ENCODE measurements at regions not wholly inside any gene's neighbourhood (a gene's known extent, or its start where the extent isn't known, plus 50 kb on each side); places are given as distances from the start of the nearest gene placed in this dataset.

GRCh38 chr5:4199049-4199841 is 603.6 kb downstream of the IRX1 start:
- no peak overlapping the region for H3K27ac ChIP-seq (ENCODE audit: low read depth in 1 of 2, low read length in 2 of 2)
- H3K36me3 ChIP-seq (ENCODE audit: control insufficient read depth in 1 of 2, insufficient read depth in 2 of 2, low read length in 1 of 2) = no peaks in the 10 kb centered on the region
- H3K4me1 ChIP-seq (ENCODE audit: control insufficient read depth in 1 of 2, insufficient read depth in 2 of 2, low read length in 2 of 2) = no peaks in the 10 kb centered on the region
- ATAC-seq (ENCODE audit: low FRiP score) (no peak), DNase-seq (no peak)
- H3K4me3 ChIP-seq (ENCODE audit: low read length in 2 of 2) = no peak overlapping the region
- intact Hi-C loops (cut with DNase I) = no loop called here
- H3K27me3 ChIP-seq (ENCODE audit: control insufficient read depth in 1 of 2, insufficient read depth in 2 of 2, low read length in 1 of 2) = no peaks in the 10 kb centered on the region
- no peaks in the 10 kb centered on the region for H3K9me3 ChIP-seq (ENCODE audit: control insufficient read depth, low read length)
- WGBS, 2 donors = 85 to 86% methylated on average over 19 of the region's 19 CpGs

- ATAC-seq (ENCODE audit: low FRiP score) (no peak), DNase-seq (no peak)
- no peaks in the 10 kb centered on the region for H3K27me3 ChIP-seq (ENCODE audit: control insufficient read depth in 1 of 2, insufficient read depth in 2 of 2, low read length in 1 of 2)
- intact Hi-C loops (cut with DNase I) = no loop called here
- no peaks in the 10 kb centered on the region for H3K9me3 ChIP-seq (ENCODE audit: control insufficient read depth, low read length)
- no peaks in the 10 kb centered on the region for H3K36me3 ChIP-seq (ENCODE audit: control insufficient read depth in 1 of 2, insufficient read depth in 2 of 2, low read length in 1 of 2)
- peaks cover 0 to 4% of the 10 kb centered on the region in 2 donors for H3K4me1 ChIP-seq (ENCODE audit: control insufficient read depth in 1 of 2, insufficient read depth in 2 of 2, low read length in 2 of 2)
- WGBS, 2 donors = 97 to 100% methylated on average over 4 of the region's 4 CpGs
- no peak overlapping the region for H3K4me3 ChIP-seq (ENCODE audit: low read length in 2 of 2)
- H3K27ac ChIP-seq (ENCODE audit: low read depth in 1 of 2, low read length in 2 of 2) = no peak overlapping the region
These were observed 607.5 kb downstream of the IRX1 start for GRCh38 chr5:4203146-4203545.

GRCh38 chr5:4204276-4205141 is 608.9 kb downstream of the IRX1 start:
- Histone ChIP-seq H3K27me3 (ENCODE audit: control insufficient read depth in 1 of 2, insufficient read depth in 2 of 2, low read length in 1 of 2) (no peaks in the 10 kb centered on the region), H3K27ac (ENCODE audit: low read depth in 1 of 2, low read length in 2 of 2) (no peak overlapping the region)
- WGBS, 2 donors = 61 to 63% methylated on average over 11 of the region's 11 CpGs

DNA sequence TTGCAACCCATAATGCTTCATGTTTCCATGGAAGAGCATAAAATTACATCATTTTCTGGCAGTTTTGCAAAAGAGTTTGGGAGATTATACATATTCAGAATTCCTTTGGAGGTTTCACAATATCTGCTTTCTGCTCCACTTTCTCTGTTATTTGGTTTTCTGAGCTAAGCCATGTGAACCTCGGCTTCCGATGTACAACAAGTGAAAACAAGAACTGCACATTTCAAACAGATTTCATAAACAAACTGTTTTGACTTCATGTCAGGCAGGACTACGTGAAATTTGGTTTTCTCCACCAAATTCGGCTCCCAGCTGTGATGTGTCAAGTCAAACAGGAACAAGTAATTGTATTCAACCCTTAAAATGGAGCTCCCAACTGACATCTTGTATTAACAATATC is 609.8 kb downstream of the IRX1 start:
- Histone ChIP-seq H3K27ac (ENCODE audit: low read depth in 1 of 2, low read length in 2 of 2) (no peak overlapping the region), H3K9me3 (ENCODE audit: control insufficient read depth, low read length) (no peaks in the 10 kb centered on the region), H3K4me3 (ENCODE audit: low read length in 2 of 2) (no peak overlapping the region), H3K36me3 (ENCODE audit: control insufficient read depth in 1 of 2, insufficient read depth in 2 of 2, low read length in 1 of 2) (no peaks in the 10 kb centered on the region), H3K4me1 (ENCODE audit: control insufficient read depth in 1 of 2, insufficient read depth in 2 of 2, low read length in 2 of 2) (peaks cover 0 to 4% of the 10 kb centered on the region in 2 donors), H3K27me3 (ENCODE audit: control insufficient read depth in 1 of 2, insufficient read depth in 2 of 2, low read length in 1 of 2) (no peaks in the 10 kb centered on the region)
- ATAC-seq (ENCODE audit: low FRiP score) = no peak
- intact Hi-C loops (cut with DNase I) = no loop called here
- 10 to 11% methylated on average over 4 of the region's 4 CpGs for WGBS, 2 donors
- DNase-seq = no peak

More at GRCh38 chr5:4204276-4205141, 608.9 kb downstream of the IRX1 start:
- Histone ChIP-seq H3K4me3 (ENCODE audit: low read length in 2 of 2) (no peak overlapping the region), H3K36me3 (ENCODE audit: control insufficient read depth in 1 of 2, insufficient read depth in 2 of 2, low read length in 1 of 2) (no peaks in the 10 kb centered on the region), H3K4me1 (ENCODE audit: control insufficient read depth in 1 of 2, insufficient read depth in 2 of 2, low read length in 2 of 2) (peaks cover 0 to 4% of the 10 kb centered on the region in 2 donors), H3K9me3 (ENCODE audit: control insufficient read depth, low read length) (no peaks in the 10 kb centered on the region)
- no peak for ATAC-seq (ENCODE audit: low FRiP score)
- DNase-seq = no peak
- intact Hi-C loops (cut with DNase I) = no loop called here

GRCh38 chr5:4206127-4206526 is 610.5 kb downstream of the IRX1 start:
- H3K27me3 ChIP-seq (ENCODE audit: control insufficient read depth in 1 of 2, insufficient read depth in 2 of 2, low read length in 1 of 2) = no peaks in the 10 kb centered on the region
- no peak overlapping the region for H3K27ac ChIP-seq (ENCODE audit: low read depth in 1 of 2, low read length in 2 of 2)
- H3K4me3 ChIP-seq (ENCODE audit: low read length in 2 of 2) = no peak overlapping the region
- intact Hi-C loops (cut with DNase I) = no loop called here
- no peaks in the 10 kb centered on the region for H3K36me3 ChIP-seq (ENCODE audit: control insufficient read depth in 1 of 2, insufficient read depth in 2 of 2, low read length in 1 of 2)
- WGBS, 2 donors = 93 to 96% methylated on average over 1 of the region's 1 CpG
- DNase-seq (no peak), ATAC-seq (ENCODE audit: low FRiP score) (no peak)
- peaks cover 0 to 4% of the 10 kb centered on the region in 2 donors for H3K4me1 ChIP-seq (ENCODE audit: control insufficient read depth in 1 of 2, insufficient read depth in 2 of 2, low read length in 2 of 2)
- H3K9me3 ChIP-seq (ENCODE audit: control insufficient read depth, low read length) = no peaks in the 10 kb centered on the region

GRCh38 chr5:4207486-4207885 is 611.9 kb downstream of the IRX1 start:
- Histone ChIP-seq H3K4me1 (ENCODE audit: control insufficient read depth in 1 of 2, insufficient read depth in 2 of 2, low read length in 2 of 2) (peaks cover 0 to 4% of the 10 kb centered on the region in 2 donors), H3K4me3 (ENCODE audit: low read length in 2 of 2) (no peak overlapping the region), H3K36me3 (ENCODE audit: control insufficient read depth in 1 of 2, insufficient read depth in 2 of 2, low read length in 1 of 2) (no peaks in the 10 kb centered on the region), H3K27me3 (ENCODE audit: control insufficient read depth in 1 of 2, insufficient read depth in 2 of 2, low read length in 1 of 2) (no peaks in the 10 kb centered on the region), H3K9me3 (ENCODE audit: control insufficient read depth, low read length) (no peaks in the 10 kb centered on the region), H3K27ac (ENCODE audit: low read depth in 1 of 2, low read length in 2 of 2) (no peak overlapping the region)
- 95 to 96% methylated on average over 20 of the region's 20 CpGs for WGBS, 2 donors
- ATAC-seq (ENCODE audit: low FRiP score) = no peak
- no peak for DNase-seq
- intact Hi-C loops (cut with DNase I) = no loop called here

- ATAC-seq (ENCODE audit: low FRiP score) (no peak), DNase-seq (no peak)
- Histone ChIP-seq H3K27ac (ENCODE audit: low read depth in 1 of 2, low read length in 2 of 2) (no peak overlapping the region), H3K9me3 (ENCODE audit: control insufficient read depth, low read length) (no peaks in the 10 kb centered on the region), H3K36me3 (ENCODE audit: control insufficient read depth in 1 of 2, insufficient read depth in 2 of 2, low read length in 1 of 2) (no peaks in the 10 kb centered on the region), H3K27me3 (ENCODE audit: control insufficient read depth in 1 of 2, insufficient read depth in 2 of 2, low read length in 1 of 2) (no peaks in the 10 kb centered on the region), H3K4me3 (ENCODE audit: low read length in 2 of 2) (no peak overlapping the region), H3K4me1 (ENCODE audit: control insufficient read depth in 1 of 2, insufficient read depth in 2 of 2, low read length in 2 of 2) (peaks cover 0 to 4% of the 10 kb centered on the region in 2 donors)
- WGBS, 2 donors = 87 to 94% methylated on average over 2 of the region's 2 CpGs
- intact Hi-C loops (cut with DNase I) = no loop called here
These were observed 612.9 kb downstream of the IRX1 start for GRCh38 chr5:4208537-4208936.

DNA sequence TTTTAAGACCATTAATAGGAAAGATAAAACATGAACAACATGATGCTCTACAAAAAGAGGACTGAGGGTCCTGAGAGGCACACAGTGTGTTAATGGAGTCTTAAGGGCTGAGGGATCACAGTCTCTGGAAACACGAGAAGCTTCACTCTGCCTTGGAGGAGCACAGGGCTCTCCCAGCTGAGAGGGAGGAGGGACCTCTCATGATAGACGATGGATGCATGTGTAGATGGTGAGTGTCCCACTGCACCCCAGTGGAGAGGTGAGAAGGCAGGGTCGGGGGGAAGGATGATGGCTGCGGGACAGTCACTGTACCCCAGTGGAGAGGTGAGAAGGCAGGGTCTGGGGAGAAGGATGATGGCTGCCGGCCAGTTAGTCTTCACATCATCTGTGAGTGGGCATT is 613.4 kb downstream of the IRX1 start:
- H3K4me1 ChIP-seq (ENCODE audit: control insufficient read depth in 1 of 2, insufficient read depth in 2 of 2, low read length in 2 of 2) = peaks cover 0 to 4% of the 10 kb centered on the region in 2 donors
- H3K9me3 ChIP-seq (ENCODE audit: control insufficient read depth, low read length) = no peaks in the 10 kb centered on the region
- ATAC-seq (ENCODE audit: low FRiP score) (no peak), DNase-seq (no peak)
- H3K27me3 ChIP-seq (ENCODE audit: control insufficient read depth in 1 of 2, insufficient read depth in 2 of 2, low read length in 1 of 2) = no peaks in the 10 kb centered on the region
- no peak overlapping the region for H3K27ac ChIP-seq (ENCODE audit: low read depth in 1 of 2, low read length in 2 of 2)
- no peaks in the 10 kb centered on the region for H3K36me3 ChIP-seq (ENCODE audit: control insufficient read depth in 1 of 2, insufficient read depth in 2 of 2, low read length in 1 of 2)
- no peak overlapping the region for H3K4me3 ChIP-seq (ENCODE audit: low read length in 2 of 2)
- 89 to 92% methylated on average over 5 of the region's 5 CpGs for WGBS, 2 donors
- intact Hi-C loops (cut with DNase I) = no loop called here
